ENCODE measurements at regions not wholly inside any gene's neighbourhood (a gene's known extent, or its start where the extent isn't known, plus 50 kb on each side); places are given as distances from the start of the nearest gene placed in this dataset.

DNA sequence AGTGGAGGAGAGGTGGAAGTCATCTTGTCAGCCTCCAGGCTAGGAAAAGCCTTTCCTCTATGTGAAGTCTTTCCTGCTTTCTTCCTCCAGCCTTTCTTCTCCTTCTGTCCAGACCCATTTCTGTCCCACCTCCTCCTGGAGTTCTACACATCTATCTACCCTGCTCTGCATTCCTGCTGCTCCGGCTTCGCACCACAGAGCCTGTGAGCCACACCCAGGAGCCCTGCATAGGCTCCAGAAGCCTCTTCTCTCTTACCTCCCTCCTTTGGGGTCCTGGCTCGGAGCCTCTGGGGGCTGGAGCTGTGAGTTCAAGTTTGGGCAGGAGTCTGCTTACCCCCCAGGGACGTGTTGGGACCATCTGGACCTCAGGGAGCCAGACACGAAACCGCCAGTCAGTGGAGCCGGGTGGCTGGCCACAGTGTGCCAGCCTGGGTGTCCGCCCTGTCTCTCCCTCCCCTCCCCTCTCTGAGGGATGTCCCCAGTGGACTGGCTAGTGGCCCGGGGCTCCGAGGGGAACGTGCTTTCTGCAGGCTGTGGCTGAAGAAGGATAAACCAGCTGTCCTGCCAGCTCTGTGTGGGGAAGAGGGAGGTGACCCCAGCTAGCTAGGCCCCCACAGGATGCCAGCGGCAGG, 99.2 kb downstream of the VEGFA start:
- H3K4me3 ChIP-seq (ENCODE audit: low read length): no peak overlapping the region
- H3K27ac ChIP-seq (ENCODE audit: low read length): no peak overlapping the region
- H3K36me3 ChIP-seq (ENCODE audit: insufficient read depth, low read depth, low read length): no peaks in the 10 kb centered on the region
- no peaks in the 10 kb centered on the region; the same call in 1 of the 2 replicates for H3K27me3 ChIP-seq (ENCODE audit: insufficient read depth, low read length)
- peaks cover 12% of the 10 kb centered on the region; the same call in 1 of the 2 replicates for H3K4me1 ChIP-seq (ENCODE audit: insufficient read depth, low read length)
- no peak overlapping the region for H3K9ac ChIP-seq (ENCODE audit: low read depth, low read length)
- no peaks in the 10 kb centered on the region for H3K9me3 ChIP-seq (ENCODE audit: insufficient read depth, low read depth, low read length)

- H3K27ac ChIP-seq (ENCODE audit: low read length): no peak overlapping the region
- peaks cover 12% of the 10 kb centered on the region; the same call in 1 of the 2 replicates for H3K4me1 ChIP-seq (ENCODE audit: insufficient read depth, low read length)
These were observed 98.5 kb downstream of the VEGFA start for GRCh38 chr6:43868467-43868866.

GRCh38 chr6:43867996-43868395, 98.0 kb downstream of the VEGFA start:
- Histone ChIP-seq H3K9me3 (ENCODE audit: insufficient read depth, low read depth, low read length) (no peaks in the 10 kb centered on the region), H3K36me3 (ENCODE audit: insufficient read depth, low read depth, low read length) (no peaks in the 10 kb centered on the region), H3K4me1 (ENCODE audit: insufficient read depth, low read length) (peaks cover 12% of the 10 kb centered on the region; the same call in 1 of the 2 replicates), H3K27ac (ENCODE audit: low read length) (no peak overlapping the region), H3K27me3 (ENCODE audit: insufficient read depth, low read length) (no peaks in the 10 kb centered on the region; the same call in 1 of the 2 replicates), H3K4me3 (ENCODE audit: low read length) (no peak overlapping the region), H3K9ac (ENCODE audit: low read depth, low read length) (no peak overlapping the region)

More at GRCh38 chr6:43868467-43868866, 98.5 kb downstream of the VEGFA start:
- H3K27me3 ChIP-seq (ENCODE audit: insufficient read depth, low read length): no peaks in the 10 kb centered on the region; the same call in 1 of the 2 replicates
- no peaks in the 10 kb centered on the region for H3K36me3 ChIP-seq (ENCODE audit: insufficient read depth, low read depth, low read length)
- H3K9ac ChIP-seq (ENCODE audit: low read depth, low read length): no peak overlapping the region
- H3K4me3 ChIP-seq (ENCODE audit: low read length): no peak overlapping the region
- H3K9me3 ChIP-seq (ENCODE audit: insufficient read depth, low read depth, low read length): no peaks in the 10 kb centered on the region

- no peak overlapping the region for H3K4me3 ChIP-seq (ENCODE audit: low read length)
- no peak overlapping the region for H3K27ac ChIP-seq (ENCODE audit: low read length)
- H3K4me1 ChIP-seq (ENCODE audit: insufficient read depth, low read length): peaks cover 12% of the 10 kb centered on the region; the same call in 1 of the 2 replicates
- H3K9me3 ChIP-seq (ENCODE audit: insufficient read depth, low read depth, low read length): no peaks in the 10 kb centered on the region
- H3K27me3 ChIP-seq (ENCODE audit: insufficient read depth, low read length): no peaks in the 10 kb centered on the region; the same call in 1 of the 2 replicates
- H3K36me3 ChIP-seq (ENCODE audit: insufficient read depth, low read depth, low read length): no peaks in the 10 kb centered on the region
- H3K9ac ChIP-seq (ENCODE audit: low read depth, low read length): no peak overlapping the region
These were observed 97.2 kb downstream of the VEGFA start for GRCh38 chr6:43867246-43867645.

DNA sequence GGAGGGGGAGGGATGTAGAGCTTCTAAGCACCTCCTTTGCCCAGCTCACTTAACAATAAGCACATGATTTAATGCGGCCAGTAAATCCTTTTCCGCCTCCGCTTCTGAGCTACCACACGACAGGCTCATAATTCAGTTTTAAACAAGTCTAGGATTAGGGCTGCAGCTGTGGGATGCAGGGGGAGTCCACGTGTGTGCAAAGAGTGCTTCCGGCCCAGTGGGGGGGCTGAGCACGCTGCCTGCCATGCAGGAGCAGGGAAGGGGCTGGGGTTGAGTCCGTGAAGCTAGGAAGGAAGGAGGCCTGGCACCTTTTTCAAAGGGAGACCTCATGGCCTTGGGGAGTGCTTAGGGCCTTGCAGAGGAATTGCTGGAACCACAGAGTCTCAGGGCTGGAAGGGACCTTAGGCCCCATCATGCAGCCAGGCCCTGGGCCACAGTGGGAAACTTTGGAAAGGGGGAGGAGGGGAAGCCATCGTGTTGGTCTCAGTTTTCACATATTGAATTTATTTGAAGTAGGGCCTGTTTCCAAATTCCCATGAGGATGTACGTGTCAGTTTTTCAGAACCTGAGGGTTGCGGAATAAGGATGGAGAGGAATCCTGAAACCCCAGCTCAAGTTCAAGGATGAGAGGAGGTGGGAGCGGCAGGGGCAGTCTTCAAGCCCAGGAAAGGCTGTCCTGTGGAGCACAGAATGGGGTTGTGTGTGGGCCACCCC, 96.1 kb downstream of the VEGFA start:
- H3K4me1 ChIP-seq (ENCODE audit: insufficient read depth, low read length): peaks cover 12% of the 10 kb centered on the region; the same call in 1 of the 2 replicates
- no peak overlapping the region for H3K4me3 ChIP-seq (ENCODE audit: low read length)
- no peak overlapping the region for H3K27ac ChIP-seq (ENCODE audit: low read length)
- no peaks in the 10 kb centered on the region for H3K27me3 ChIP-seq (ENCODE audit: insufficient read depth, low read length)
- H3K9me3 ChIP-seq (ENCODE audit: insufficient read depth, low read depth, low read length): no peaks in the 10 kb centered on the region
- H3K36me3 ChIP-seq (ENCODE audit: insufficient read depth, low read depth, low read length): no peaks in the 10 kb centered on the region
- no peak overlapping the region for H3K9ac ChIP-seq (ENCODE audit: low read depth, low read length)

DNA sequence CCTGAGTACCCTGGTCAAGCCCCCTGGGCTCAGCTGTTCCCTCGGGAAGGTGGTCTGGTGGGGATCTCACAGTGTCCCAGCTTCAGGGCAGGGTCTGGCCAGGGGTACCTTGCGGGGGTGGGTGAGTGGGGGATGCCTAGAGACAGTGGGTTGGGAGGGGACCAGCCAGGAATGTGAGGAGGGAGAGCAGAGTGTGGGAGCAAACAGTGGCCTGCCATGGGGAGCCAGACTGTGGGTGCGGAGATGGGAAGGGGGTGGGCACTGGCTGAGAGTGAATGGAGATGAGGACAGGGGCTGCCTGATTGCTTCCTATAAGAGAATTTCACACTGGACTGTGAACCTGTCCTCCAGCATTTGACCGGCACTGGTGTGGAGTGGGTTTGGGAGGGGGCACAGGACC, 95.1 kb downstream of the VEGFA start:
- no peak overlapping the region for H3K9ac ChIP-seq (ENCODE audit: low read depth, low read length)
- no peaks in the 10 kb centered on the region for H3K36me3 ChIP-seq (ENCODE audit: insufficient read depth, low read depth, low read length)
- no peak overlapping the region for H3K4me3 ChIP-seq (ENCODE audit: low read length)
- H3K27me3 ChIP-seq (ENCODE audit: insufficient read depth, low read length): no peaks in the 10 kb centered on the region
- H3K27ac ChIP-seq (ENCODE audit: low read length): no peak overlapping the region
- H3K4me1 ChIP-seq (ENCODE audit: insufficient read depth, low read length): peaks cover 10% of the 10 kb centered on the region; the same call in 1 of the 2 replicates
- H3K9me3 ChIP-seq (ENCODE audit: insufficient read depth, low read depth, low read length): no peaks in the 10 kb centered on the region

DNA sequence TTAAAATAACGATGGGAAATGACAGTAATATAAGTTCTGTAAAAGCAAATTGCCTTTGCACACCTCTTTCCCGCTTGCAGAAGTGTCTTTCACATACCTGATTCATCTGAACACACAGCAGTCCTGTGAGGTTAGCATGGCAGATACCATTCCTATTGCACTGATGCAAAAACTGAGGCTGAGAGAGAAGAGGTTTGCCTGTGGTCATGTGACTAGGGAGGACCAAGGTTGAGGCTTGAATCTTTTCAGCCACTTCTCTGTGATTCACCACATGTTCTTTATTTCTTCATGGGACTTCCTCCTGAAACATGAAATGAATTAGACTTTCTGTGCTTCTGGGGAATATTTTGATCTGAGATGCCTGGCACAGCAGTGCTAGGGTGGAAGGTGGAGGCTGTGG, 92.9 kb downstream of the VEGFA start:
- Histone ChIP-seq H3K27me3 (ENCODE audit: insufficient read depth, low read length) (no peaks in the 10 kb centered on the region), H3K4me1 (ENCODE audit: insufficient read depth, low read length) (0 out of 2 replicates have a peak, but pooled peaks cover 4% of the 10 kb centered on the region), H3K27ac (ENCODE audit: low read length) (no peak overlapping the region), H3K9ac (ENCODE audit: low read depth, low read length) (no peak overlapping the region), H3K9me3 (ENCODE audit: insufficient read depth, low read depth, low read length) (no peaks in the 10 kb centered on the region), H3K4me3 (ENCODE audit: low read length) (no peak overlapping the region), H3K36me3 (ENCODE audit: insufficient read depth, low read depth, low read length) (no peaks in the 10 kb centered on the region)

GRCh38 chr6:43861212-43861894, 91.3 kb downstream of the VEGFA start:
- no peak overlapping the region for H3K27ac ChIP-seq (ENCODE audit: low read length)
- H3K36me3 ChIP-seq (ENCODE audit: insufficient read depth, low read depth, low read length): no peaks in the 10 kb centered on the region
- no peak overlapping the region for H3K9ac ChIP-seq (ENCODE audit: low read depth, low read length)
- no peaks in the 10 kb centered on the region for H3K9me3 ChIP-seq (ENCODE audit: insufficient read depth, low read depth, low read length)
- no peaks in the 10 kb centered on the region for H3K27me3 ChIP-seq (ENCODE audit: insufficient read depth, low read length)
- H3K4me1 ChIP-seq (ENCODE audit: insufficient read depth, low read length): 0 out of 2 replicates have a peak, but pooled peaks cover 4% of the 10 kb centered on the region
- no peak overlapping the region for H3K4me3 ChIP-seq (ENCODE audit: low read length)

DNA sequence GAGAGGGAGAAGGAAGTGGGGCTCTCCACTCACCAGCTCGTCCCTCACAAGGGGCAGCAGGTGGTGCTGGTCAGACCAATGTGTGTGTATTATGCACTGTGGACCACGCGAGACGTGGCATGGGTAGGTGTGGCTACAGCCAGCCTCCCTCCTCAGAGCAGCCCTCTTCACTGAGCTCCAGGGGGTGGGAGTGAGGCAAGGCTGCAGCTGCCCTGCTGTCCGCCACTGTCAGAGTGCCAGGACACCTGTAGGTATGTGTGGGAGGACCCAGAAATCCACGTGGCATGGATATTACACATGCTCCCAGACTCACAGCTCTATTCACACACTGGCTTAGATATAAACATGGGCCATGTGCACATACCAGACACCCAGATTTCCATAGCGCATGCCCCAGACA, 90.3 kb downstream of the VEGFA start:
- no peak overlapping the region for H3K27ac ChIP-seq (ENCODE audit: low read length)
- no peaks in the 10 kb centered on the region for H3K9me3 ChIP-seq (ENCODE audit: insufficient read depth, low read depth, low read length)
- no peak overlapping the region for H3K4me3 ChIP-seq (ENCODE audit: low read length)
- no peaks in the 10 kb centered on the region for H3K36me3 ChIP-seq (ENCODE audit: insufficient read depth, low read depth, low read length)
- no peaks in the 10 kb centered on the region for H3K27me3 ChIP-seq (ENCODE audit: insufficient read depth, low read length)
- 0 out of 2 replicates have a peak, but pooled peaks cover 4% of the 10 kb centered on the region for H3K4me1 ChIP-seq (ENCODE audit: insufficient read depth, low read length)
- no peak overlapping the region for H3K9ac ChIP-seq (ENCODE audit: low read depth, low read length)

DNA sequence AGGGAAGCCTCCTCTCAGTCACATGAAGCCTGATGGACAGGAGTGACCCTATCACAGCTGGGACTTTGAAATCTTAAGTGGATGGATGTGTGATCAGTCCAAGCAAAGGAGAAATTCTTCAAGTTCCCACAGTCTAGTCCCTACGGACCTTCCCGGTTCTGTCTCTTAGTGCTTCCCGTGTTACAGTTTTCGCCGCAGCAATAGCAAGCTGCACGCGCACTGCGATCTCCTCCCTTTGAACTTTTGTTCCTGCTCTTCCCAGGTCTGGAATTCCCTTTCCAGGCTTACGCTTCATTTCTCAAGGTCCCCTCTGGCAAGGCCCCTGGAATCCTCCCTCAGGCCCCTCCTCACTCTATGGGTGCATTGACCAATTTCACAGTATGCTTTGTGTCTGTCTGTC, 89.2 kb downstream of the VEGFA start:
- H3K36me3 ChIP-seq (ENCODE audit: insufficient read depth, low read depth, low read length): no peaks in the 10 kb centered on the region
- no peak overlapping the region for H3K9ac ChIP-seq (ENCODE audit: low read depth, low read length)
- 0 out of 2 replicates have a peak, but pooled peaks cover under 1% of the 10 kb centered on the region for H3K4me1 ChIP-seq (ENCODE audit: insufficient read depth, low read length)
- no peak overlapping the region for H3K4me3 ChIP-seq (ENCODE audit: low read length)
- H3K9me3 ChIP-seq (ENCODE audit: insufficient read depth, low read depth, low read length): no peaks in the 10 kb centered on the region
- no peaks in the 10 kb centered on the region for H3K27me3 ChIP-seq (ENCODE audit: insufficient read depth, low read length)
- H3K27ac ChIP-seq (ENCODE audit: low read length): no peak overlapping the region

DNA sequence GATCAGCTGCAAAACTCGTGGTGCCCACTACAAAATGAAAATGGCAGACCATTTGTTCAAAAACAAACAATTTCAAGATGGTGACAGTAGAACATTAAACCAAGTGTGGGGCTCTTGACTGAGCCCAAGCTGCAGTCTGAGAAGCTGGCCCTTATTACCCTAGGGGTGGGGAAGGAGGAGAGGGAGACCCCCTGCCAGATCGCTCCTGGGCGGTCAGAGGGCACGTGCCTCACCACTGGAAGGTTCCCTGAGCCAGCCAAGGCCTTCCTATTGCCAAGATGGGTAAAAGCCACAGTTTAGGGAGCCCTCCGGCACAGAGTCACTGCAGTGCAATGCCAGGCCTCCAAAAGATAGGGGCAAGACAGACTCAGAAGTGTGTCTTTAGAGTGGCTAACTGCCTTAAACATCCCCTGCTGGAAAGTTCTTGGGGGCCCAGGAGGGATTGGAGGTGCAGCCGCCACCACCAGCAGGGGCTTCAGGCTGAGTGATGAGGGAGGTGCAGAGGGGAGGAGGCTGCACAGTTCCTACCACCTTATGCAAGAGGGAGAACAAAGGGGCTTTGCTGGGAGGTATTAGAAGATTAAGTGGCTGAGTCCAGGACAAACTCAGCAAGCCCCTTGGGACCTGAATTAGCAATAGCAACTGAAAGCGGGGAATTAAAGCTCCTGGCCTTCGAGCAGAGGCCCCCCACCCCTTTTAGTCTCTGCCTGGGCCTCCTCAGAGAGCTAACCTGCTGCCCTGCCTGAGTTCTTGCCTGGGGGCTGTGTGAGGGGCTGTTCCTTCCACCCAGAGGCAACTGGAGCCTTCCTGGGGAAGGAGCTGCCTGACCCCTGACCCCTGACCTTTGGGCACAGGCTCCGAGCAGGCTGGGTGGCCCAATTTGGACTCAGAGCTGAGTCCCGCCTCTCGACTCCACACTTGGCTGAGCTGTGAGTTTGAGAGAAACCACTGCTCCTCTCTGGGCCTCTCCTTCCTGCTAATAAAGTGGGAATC, 88.4 kb downstream of the VEGFA start:
- Histone ChIP-seq H3K27me3 (ENCODE audit: insufficient read depth, low read length) (no peaks in the 10 kb centered on the region), H3K36me3 (ENCODE audit: insufficient read depth, low read depth, low read length) (no peaks in the 10 kb centered on the region), H3K9me3 (ENCODE audit: insufficient read depth, low read depth, low read length) (no peaks in the 10 kb centered on the region), H3K4me1 (ENCODE audit: insufficient read depth, low read length) (no peaks in the 10 kb centered on the region), H3K4me3 (ENCODE audit: low read length) (no peak overlapping the region), H3K9ac (ENCODE audit: low read depth, low read length) (no peak overlapping the region), H3K27ac (ENCODE audit: low read length) (no peak overlapping the region)

Data from iPS-20b (cell line).